WTC11 (cell line): ENCODE measurements at regions not wholly inside any gene's neighbourhood (a gene's known extent, or its start where the extent isn't known, plus 50 kb on each side); places are given as distances from the start of the nearest gene placed in this dataset.

Experiments
- ATAC-seq: fragments of 200-7000 bp; cut with Tn5 transposase; 2 replicates; pipeline ENCODE4 v1.10.0; 2021; ENCODE audit warnings: mild to moderate bottlenecking, moderate library complexity
- CTCF ChIA-PET: fragments of 300-600 bp; sonication (Branson Sonifier 250); formaldehyde crosslinking; loops from one replicate; lab custom pipeline; 2021; ENCODE audit warnings: antibody characterized with exemption; lab: Charles Lee
- POLR2A ChIA-PET: fragments of 350-600 bp; sonication (Branson Sonifier 250); formaldehyde crosslinking; loops from one replicate; lab custom pipeline; 2021; ENCODE audit warnings: antibody characterized with exemption; lab: Charles Lee
- DNase-seq: peaks from one replicate; pipeline ENCODE4 v3.0.0; 2021; ENCODE audit warnings: low spot score
- H3K27ac Mint-ChIP-seq: 2 replicates; pipeline ENCODE4 v1.8.0; 2021; ENCODE audit warnings: mixed read lengths
- H3K27me3 Mint-ChIP-seq: 2 replicates; pipeline ENCODE4 v1.8.0; 2021; ENCODE audit warnings: low read depth, mild to moderate bottlenecking, moderate library complexity, mixed read lengths
- H3K36me3 Mint-ChIP-seq: 2 replicates; pipeline ENCODE4 v1.8.0; 2021; ENCODE audit warnings: mixed read lengths
- H3K4me1 Mint-ChIP-seq: 2 replicates; pipeline ENCODE4 v1.8.0; 2022; ENCODE audit warnings: mixed read lengths
- H3K4me3 Mint-ChIP-seq: 2 replicates; pipeline ENCODE4 v1.8.0; 2021; ENCODE audit warnings: mild to moderate bottlenecking, moderate library complexity, mixed read lengths
- H3K9me3 Mint-ChIP-seq: 2 replicates; pipeline ENCODE4 v1.8.0; 2021; ENCODE audit warnings: mixed read lengths
- ATF1 ChIP-seq: sonication (generic); formaldehyde crosslinking; IDR thresholded peaks from 2 replicates; pipeline ENCODE4 v1.8.1; 2023; ENCODE audit warnings: mild to moderate bottlenecking, moderate library complexity, missing genetic modification reagents
- FOXJ3 ChIP-seq: sonication (generic); formaldehyde crosslinking; IDR thresholded peaks from 2 replicates; pipeline ENCODE4 v1.9.0; 2021; ENCODE audit warnings: missing genetic modification reagents, mild to moderate bottlenecking, borderline replicate concordance
- JUN ChIP-seq: sonication (generic); formaldehyde crosslinking; IDR thresholded peaks from 2 replicates; pipeline ENCODE4 v1.8.0; 2023; ENCODE audit warnings: mild to moderate bottlenecking, missing genetic modification reagents
- NFATC4 ChIP-seq: fragments of 250-450 bp; sonication (Bioruptor Pico); IDR thresholded peaks from 2 replicates; pipeline ENCODE4 v1.9.0; 2021; ENCODE audit warnings: mild to moderate bottlenecking
- NFYB ChIP-seq: sonication (generic); formaldehyde crosslinking; conservative IDR thresholded peaks from 2 replicates; pipeline ENCODE4 v1.8.0; 2022; ENCODE audit warnings: low read depth, missing genetic modification reagents
- NR1H2 ChIP-seq: sonication (generic); formaldehyde crosslinking; IDR thresholded peaks from 2 replicates; pipeline ENCODE4 v1.9.0; 2021; ENCODE audit warnings: mild to moderate bottlenecking, moderate library complexity, missing genetic modification reagents
- NR2C2 ChIP-seq: sonication (generic); formaldehyde crosslinking; IDR thresholded peaks from 2 replicates; pipeline ENCODE4 v1.8.0; 2022; ENCODE audit warnings: mild to moderate bottlenecking, missing genetic modification reagents
- SMAD3 ChIP-seq: sonication (generic); formaldehyde crosslinking; IDR thresholded peaks from 2 replicates; pipeline ENCODE4 v1.8.0; 2022; ENCODE audit warnings: missing genetic modification reagents, mild to moderate bottlenecking, borderline replicate concordance
- TEAD4 ChIP-seq: sonication (generic); formaldehyde crosslinking; IDR thresholded peaks from 2 replicates; pipeline ENCODE4 v1.8.0; 2022; ENCODE audit warnings: mild to moderate bottlenecking, missing genetic modification reagents
- ZNF416 ChIP-seq: fragments of 250-450 bp; sonication (Bioruptor Pico); IDR thresholded peaks from 2 replicates; pipeline ENCODE4 v1.9.0; 2021; ENCODE audit warnings: mild to moderate bottlenecking, inconsistent platforms
- TF ChIP-seq, protein P1 (sequence below): fragments of 250-450 bp; sonication (Bioruptor Pico); IDR thresholded peaks from 2 replicates; pipeline ENCODE4 v1.9.0; 2021; ENCODE audit warnings: mild to moderate bottlenecking, borderline replicate concordance
- TF ChIP-seq, protein P2 (sequence below): sonication (generic); formaldehyde crosslinking; IDR thresholded peaks from 2 replicates; pipeline ENCODE4 v1.8.1; 2022; ENCODE audit warnings: low read depth, mild to moderate bottlenecking, moderate library complexity, missing genetic modification reagents, borderline replicate concordance
- TF ChIP-seq, protein P3 (sequence below): fragments of 200-600 bp; IDR thresholded peaks from 2 replicates; pipeline ENCODE4 v1.8.0; 2022; ENCODE audit warnings: antibody characterized with exemption
- TF ChIP-seq, protein P4 (sequence below): sonication (generic); formaldehyde crosslinking; IDR thresholded peaks from 2 replicates; pipeline ENCODE4 v1.8.0; 2022; ENCODE audit warnings: missing genetic modification reagents
- TF ChIP-seq, protein P5 (sequence below): sonication (generic); formaldehyde crosslinking; IDR thresholded peaks from 2 replicates; pipeline ENCODE4 v1.8.1; 2023; ENCODE audit warnings: mild to moderate bottlenecking, missing genetic modification reagents
- TF ChIP-seq, protein P6 (sequence below): sonication (generic); formaldehyde crosslinking; IDR thresholded peaks from 2 replicates; pipeline ENCODE4 v1.8.0; 2023; ENCODE audit warnings: mild to moderate bottlenecking, missing genetic modification reagents
- TF ChIP-seq, protein P7 (sequence below): fragments of 250-450 bp; sonication (Bioruptor Pico); IDR thresholded peaks from 2 replicates; pipeline ENCODE4 v1.9.0; 2021; ENCODE audit warnings: mild to moderate bottlenecking

DNA sequence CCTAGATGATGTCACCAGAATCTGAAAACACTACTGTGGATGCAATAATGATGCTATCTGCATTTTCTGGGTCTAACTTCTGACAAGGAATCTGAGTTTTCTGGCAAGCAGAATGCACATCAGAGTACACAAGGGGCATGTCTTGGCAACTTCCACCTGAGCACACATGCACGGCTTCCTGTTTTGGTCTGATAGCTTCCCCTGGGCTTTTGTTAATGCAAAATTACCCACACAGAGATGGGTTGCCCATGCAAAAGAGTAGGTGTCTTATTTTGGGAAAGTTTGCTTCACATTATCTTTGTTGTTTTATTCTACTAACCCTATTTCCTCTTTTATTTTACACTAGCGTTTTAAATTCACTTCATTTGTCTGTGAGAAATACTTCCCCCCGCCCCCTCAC is 74.2 kb upstream of the SATB1 start (continued):
- TF ChIP-seq, protein P1, sequence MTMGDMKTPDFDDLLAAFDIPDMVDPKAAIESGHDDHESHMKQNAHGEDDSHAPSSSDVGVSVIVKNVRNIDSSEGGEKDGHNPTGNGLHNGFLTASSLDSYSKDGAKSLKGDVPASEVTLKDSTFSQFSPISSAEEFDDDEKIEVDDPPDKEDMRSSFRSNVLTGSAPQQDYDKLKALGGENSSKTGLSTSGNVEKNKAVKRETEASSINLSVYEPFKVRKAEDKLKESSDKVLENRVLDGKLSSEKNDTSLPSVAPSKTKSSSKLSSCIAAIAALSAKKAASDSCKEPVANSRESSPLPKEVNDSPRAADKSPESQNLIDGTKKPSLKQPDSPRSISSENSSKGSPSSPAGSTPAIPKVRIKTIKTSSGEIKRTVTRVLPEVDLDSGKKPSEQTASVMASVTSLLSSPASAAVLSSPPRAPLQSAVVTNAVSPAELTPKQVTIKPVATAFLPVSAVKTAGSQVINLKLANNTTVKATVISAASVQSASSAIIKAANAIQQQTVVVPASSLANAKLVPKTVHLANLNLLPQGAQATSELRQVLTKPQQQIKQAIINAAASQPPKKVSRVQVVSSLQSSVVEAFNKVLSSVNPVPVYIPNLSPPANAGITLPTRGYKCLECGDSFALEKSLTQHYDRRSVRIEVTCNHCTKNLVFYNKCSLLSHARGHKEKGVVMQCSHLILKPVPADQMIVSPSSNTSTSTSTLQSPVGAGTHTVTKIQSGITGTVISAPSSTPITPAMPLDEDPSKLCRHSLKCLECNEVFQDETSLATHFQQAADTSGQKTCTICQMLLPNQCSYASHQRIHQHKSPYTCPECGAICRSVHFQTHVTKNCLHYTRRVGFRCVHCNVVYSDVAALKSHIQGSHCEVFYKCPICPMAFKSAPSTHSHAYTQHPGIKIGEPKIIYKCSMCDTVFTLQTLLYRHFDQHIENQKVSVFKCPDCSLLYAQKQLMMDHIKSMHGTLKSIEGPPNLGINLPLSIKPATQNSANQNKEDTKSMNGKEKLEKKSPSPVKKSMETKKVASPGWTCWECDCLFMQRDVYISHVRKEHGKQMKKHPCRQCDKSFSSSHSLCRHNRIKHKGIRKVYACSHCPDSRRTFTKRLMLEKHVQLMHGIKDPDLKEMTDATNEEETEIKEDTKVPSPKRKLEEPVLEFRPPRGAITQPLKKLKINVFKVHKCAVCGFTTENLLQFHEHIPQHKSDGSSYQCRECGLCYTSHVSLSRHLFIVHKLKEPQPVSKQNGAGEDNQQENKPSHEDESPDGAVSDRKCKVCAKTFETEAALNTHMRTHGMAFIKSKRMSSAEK (CRISPR knock-in tag): no peak
- TF ChIP-seq ZNF416 (CRISPR knock-in tag) (no peak), SMAD3 (CRISPR knock-in tag) (no peak)

DNA sequence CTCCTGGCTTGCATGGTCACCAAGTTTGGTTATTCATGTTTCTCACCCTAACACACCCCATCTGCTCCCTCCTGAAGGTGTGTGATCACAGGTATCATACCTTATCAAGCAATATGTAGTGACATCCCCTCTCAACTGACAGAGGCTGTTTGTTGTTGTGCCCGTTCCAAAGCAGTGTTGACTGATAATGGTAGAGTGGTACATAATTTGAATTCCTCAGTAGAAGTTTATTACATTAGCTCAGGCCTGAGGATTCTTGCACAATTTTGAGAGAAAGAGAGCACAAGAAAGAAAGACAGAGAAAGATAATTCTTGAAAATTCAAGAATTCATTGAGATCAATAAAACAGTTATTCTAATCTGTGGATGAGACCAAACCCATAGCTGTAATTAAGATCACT is 69.1 kb upstream of the SATB1 start:
- ChIA-PET POLR2A (no interaction called here), CTCF (no interaction called here)
- no peak for ATAC-seq
- H3K27me3 Mint-ChIP-seq: no peaks in the 10 kb centered on the region
- H3K9me3 Mint-ChIP-seq: 0 out of 2 replicates have a peak, but pooled peaks cover 4% of the 10 kb centered on the region
- H3K4me3 Mint-ChIP-seq: no peak overlapping the region
- H3K4me1 Mint-ChIP-seq: peaks cover 20% of the 10 kb centered on the region
- H3K36me3 Mint-ChIP-seq: no peaks in the 10 kb centered on the region
- H3K27ac Mint-ChIP-seq: no peak overlapping the region
- DNase-seq: no peak
- TF ChIP-seq, protein P2, sequence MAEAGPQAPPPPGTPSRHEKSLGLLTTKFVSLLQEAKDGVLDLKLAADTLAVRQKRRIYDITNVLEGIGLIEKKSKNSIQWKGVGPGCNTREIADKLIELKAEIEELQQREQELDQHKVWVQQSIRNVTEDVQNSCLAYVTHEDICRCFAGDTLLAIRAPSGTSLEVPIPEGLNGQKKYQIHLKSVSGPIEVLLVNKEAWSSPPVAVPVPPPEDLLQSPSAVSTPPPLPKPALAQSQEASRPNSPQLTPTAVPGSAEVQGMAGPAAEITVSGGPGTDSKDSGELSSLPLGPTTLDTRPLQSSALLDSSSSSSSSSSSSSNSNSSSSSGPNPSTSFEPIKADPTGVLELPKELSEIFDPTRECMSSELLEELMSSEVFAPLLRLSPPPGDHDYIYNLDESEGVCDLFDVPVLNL (CRISPR knock-in tag): no peak
- TF ChIP-seq, protein P3, sequence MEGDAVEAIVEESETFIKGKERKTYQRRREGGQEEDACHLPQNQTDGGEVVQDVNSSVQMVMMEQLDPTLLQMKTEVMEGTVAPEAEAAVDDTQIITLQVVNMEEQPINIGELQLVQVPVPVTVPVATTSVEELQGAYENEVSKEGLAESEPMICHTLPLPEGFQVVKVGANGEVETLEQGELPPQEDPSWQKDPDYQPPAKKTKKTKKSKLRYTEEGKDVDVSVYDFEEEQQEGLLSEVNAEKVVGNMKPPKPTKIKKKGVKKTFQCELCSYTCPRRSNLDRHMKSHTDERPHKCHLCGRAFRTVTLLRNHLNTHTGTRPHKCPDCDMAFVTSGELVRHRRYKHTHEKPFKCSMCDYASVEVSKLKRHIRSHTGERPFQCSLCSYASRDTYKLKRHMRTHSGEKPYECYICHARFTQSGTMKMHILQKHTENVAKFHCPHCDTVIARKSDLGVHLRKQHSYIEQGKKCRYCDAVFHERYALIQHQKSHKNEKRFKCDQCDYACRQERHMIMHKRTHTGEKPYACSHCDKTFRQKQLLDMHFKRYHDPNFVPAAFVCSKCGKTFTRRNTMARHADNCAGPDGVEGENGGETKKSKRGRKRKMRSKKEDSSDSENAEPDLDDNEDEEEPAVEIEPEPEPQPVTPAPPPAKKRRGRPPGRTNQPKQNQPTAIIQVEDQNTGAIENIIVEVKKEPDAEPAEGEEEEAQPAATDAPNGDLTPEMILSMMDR: no peak
- TF ChIP-seq NR2C2 (no peak), TEAD4 (CRISPR knock-in tag) (no peak), ATF1 (CRISPR knock-in tag) (no peak)

DNA sequence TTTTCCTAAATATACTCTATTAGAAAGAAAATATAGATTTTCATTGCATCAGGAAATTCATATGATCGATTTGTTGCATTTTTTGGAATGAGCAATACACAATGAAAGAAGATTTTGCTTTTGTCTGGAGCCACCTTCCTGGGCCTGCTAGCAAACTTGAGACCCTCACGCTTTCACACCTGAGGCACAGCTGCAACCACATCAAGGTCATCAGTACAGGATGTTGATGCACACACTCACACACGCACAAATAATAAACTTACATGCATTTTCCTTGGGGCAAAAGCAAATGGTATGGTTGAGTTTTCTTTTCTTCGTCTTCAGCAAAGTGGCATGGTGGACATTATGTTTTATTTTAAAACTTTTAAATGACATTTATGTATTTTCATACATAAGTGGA is 64.8 kb upstream of the SATB1 start:
- no peak overlapping the region for H3K4me3 Mint-ChIP-seq
- ATAC-seq (no peak), DNase-seq (no peak)
- H3K36me3 Mint-ChIP-seq: no peaks in the 10 kb centered on the region
- H3K4me1 Mint-ChIP-seq: peaks cover 6% of the 10 kb centered on the region
- ChIA-PET CTCF (no interaction called here), POLR2A (no interaction called here)
- no peaks in the 10 kb centered on the region for H3K27me3 Mint-ChIP-seq
- H3K9me3 Mint-ChIP-seq: no peaks in the 10 kb centered on the region
- no peak overlapping the region for H3K27ac Mint-ChIP-seq
- TF ChIP-seq, protein P4, sequence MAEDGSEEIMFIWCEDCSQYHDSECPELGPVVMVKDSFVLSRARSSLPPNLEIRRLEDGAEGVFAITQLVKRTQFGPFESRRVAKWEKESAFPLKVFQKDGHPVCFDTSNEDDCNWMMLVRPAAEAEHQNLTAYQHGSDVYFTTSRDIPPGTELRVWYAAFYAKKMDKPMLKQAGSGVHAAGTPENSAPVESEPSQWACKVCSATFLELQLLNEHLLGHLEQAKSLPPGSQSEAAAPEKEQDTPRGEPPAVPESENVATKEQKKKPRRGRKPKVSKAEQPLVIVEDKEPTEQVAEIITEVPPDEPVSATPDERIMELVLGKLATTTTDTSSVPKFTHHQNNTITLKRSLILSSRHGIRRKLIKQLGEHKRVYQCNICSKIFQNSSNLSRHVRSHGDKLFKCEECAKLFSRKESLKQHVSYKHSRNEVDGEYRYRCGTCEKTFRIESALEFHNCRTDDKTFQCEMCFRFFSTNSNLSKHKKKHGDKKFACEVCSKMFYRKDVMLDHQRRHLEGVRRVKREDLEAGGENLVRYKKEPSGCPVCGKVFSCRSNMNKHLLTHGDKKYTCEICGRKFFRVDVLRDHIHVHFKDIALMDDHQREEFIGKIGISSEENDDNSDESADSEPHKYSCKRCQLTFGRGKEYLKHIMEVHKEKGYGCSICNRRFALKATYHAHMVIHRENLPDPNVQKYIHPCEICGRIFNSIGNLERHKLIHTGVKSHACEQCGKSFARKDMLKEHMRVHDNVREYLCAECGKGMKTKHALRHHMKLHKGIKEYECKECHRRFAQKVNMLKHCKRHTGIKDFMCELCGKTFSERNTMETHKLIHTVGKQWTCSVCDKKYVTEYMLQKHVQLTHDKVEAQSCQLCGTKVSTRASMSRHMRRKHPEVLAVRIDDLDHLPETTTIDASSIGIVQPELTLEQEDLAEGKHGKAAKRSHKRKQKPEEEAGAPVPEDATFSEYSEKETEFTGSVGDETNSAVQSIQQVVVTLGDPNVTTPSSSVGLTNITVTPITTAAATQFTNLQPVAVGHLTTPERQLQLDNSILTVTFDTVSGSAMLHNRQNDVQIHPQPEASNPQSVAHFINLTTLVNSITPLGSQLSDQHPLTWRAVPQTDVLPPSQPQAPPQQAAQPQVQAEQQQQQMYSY: no peak
- TF ChIP-seq, protein P5, sequence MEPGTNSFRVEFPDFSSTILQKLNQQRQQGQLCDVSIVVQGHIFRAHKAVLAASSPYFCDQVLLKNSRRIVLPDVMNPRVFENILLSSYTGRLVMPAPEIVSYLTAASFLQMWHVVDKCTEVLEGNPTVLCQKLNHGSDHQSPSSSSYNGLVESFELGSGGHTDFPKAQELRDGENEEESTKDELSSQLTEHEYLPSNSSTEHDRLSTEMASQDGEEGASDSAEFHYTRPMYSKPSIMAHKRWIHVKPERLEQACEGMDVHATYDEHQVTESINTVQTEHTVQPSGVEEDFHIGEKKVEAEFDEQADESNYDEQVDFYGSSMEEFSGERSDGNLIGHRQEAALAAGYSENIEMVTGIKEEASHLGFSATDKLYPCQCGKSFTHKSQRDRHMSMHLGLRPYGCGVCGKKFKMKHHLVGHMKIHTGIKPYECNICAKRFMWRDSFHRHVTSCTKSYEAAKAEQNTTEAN (CRISPR knock-in tag): no peak
- no peak for TF ChIP-seq JUN (CRISPR knock-in tag)
- TF ChIP-seq, protein P2 (CRISPR knock-in tag): no peak
- no peak for TF ChIP-seq NFATC4
- TF ChIP-seq, protein P6, sequence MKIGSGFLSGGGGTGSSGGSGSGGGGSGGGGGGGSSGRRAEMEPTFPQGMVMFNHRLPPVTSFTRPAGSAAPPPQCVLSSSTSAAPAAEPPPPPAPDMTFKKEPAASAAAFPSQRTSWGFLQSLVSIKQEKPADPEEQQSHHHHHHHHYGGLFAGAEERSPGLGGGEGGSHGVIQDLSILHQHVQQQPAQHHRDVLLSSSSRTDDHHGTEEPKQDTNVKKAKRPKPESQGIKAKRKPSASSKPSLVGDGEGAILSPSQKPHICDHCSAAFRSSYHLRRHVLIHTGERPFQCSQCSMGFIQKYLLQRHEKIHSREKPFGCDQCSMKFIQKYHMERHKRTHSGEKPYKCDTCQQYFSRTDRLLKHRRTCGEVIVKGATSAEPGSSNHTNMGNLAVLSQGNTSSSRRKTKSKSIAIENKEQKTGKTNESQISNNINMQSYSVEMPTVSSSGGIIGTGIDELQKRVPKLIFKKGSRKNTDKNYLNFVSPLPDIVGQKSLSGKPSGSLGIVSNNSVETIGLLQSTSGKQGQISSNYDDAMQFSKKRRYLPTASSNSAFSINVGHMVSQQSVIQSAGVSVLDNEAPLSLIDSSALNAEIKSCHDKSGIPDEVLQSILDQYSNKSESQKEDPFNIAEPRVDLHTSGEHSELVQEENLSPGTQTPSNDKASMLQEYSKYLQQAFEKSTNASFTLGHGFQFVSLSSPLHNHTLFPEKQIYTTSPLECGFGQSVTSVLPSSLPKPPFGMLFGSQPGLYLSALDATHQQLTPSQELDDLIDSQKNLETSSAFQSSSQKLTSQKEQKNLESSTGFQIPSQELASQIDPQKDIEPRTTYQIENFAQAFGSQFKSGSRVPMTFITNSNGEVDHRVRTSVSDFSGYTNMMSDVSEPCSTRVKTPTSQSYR: no peak
- TF ChIP-seq FOXJ3 (CRISPR knock-in tag): no peak
- no peak for TF ChIP-seq NR1H2 (CRISPR knock-in tag)
- TF ChIP-seq NFYB (CRISPR knock-in tag): no peak
- TF ChIP-seq, protein P7, sequence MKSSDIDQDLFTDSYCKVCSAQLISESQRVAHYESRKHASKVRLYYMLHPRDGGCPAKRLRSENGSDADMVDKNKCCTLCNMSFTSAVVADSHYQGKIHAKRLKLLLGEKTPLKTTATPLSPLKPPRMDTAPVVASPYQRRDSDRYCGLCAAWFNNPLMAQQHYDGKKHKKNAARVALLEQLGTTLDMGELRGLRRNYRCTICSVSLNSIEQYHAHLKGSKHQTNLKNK (CRISPR knock-in tag): no peak
